ENCODE measurements at regions not wholly inside any gene's neighbourhood (a gene's known extent, or its start where the extent isn't known, plus 50 kb on each side); places are given as distances from the start of the nearest gene placed in this dataset.
"Not testable (repeated sequence)": the region's sequence is repeated elsewhere in the genome, so short reads cannot be mapped to it uniquely, and the experiment has no call there.

DNA sequence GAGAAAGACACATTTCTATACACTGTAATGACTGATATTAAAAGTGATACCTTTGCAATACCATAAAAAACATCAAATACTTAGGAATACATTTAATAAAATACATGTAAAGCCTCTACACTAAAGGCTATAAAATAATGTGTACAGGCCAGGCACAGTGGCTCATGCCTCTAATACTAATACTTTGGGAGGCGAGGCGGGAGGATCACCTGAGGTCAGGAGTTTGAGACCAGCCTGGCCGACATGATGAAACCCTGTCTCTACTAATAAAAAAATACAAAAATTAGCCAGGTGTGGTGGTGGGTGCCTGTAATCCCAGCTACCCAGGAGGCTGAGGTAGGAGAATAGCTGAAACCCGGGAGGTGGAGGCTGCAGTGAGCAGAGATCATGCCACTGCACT, 59.8 kb upstream of the RTL6 start:
- TF ChIP-seq POLR2AphosphoS5 (IDR thresholded peaks at IDR 0.05; ENCODE audit: borderline replicate concordance, low read depth, low read length); EZH2 (IDR thresholded peaks at IDR 0.05); FOXP2 (optimal IDR thresholded peaks at IDR 0.05; ENCODE audit: control extremely low read depth, extremely low read length, insufficient read depth): not testable (repeated sequence)
